Endodermal cell (in vitro differentiated cells): ENCODE measurements at regions not wholly inside any gene's neighbourhood (a gene's known extent, or its start where the extent isn't known, plus 50 kb on each side); places are given as distances from the start of the nearest gene placed in this dataset.

Experiments
- DNase-seq: peaks from one replicate; pipeline ENCODE4 v3.0.0-alpha.2; 2017
- H3K27ac ChIP-seq: 2 replicates; pipeline ENCODE4 v1.5.1; 2013; ENCODE audit warnings: mild to moderate bottlenecking, low read depth, low read length, moderate library complexity
- H3K27me3 ChIP-seq: 2 replicates; pipeline ENCODE4 v1.6.1; 2013; ENCODE audit warnings: mild to moderate bottlenecking, low read length, moderate library complexity; ENCODE audit not compliant: insufficient read depth, control insufficient read depth, poor library complexity, severe bottlenecking
- H3K36me3 ChIP-seq: 2 replicates; pipeline ENCODE4 v1.7.0; 2013; ENCODE audit warnings: mild to moderate bottlenecking, low read length, moderate library complexity; ENCODE audit not compliant: control insufficient read depth, insufficient read depth
- H3K4me1 ChIP-seq: one replicate; pipeline ENCODE4 v1.7.0; 2013; ENCODE audit warnings: low read length; ENCODE audit not compliant: control insufficient read depth, insufficient read depth
- H3K4me3 ChIP-seq: 2 replicates; pipeline ENCODE4 v1.5.1; 2013; ENCODE audit warnings: mild to moderate bottlenecking, low read length, moderate library complexity
- H3K9ac ChIP-seq: 2 replicates; pipeline ENCODE4 v1.6.1; 2013; ENCODE audit warnings: mild to moderate bottlenecking, low read length, moderate library complexity; ENCODE audit not compliant: poor library complexity, severe bottlenecking; ENCODE audit errors: extremely low read depth
- H3K9me3 ChIP-seq: 2 replicates; pipeline ENCODE4 v1.6.1; 2013; ENCODE audit warnings: mild to moderate bottlenecking, low read length, moderate library complexity; ENCODE audit not compliant: control insufficient read depth
- H3K27ac Mint-ChIP-seq: 2 replicates; pipeline ENCODE4 v1.8.0; 2020; ENCODE audit warnings: mixed read lengths
- H3K27me3 Mint-ChIP-seq: 2 replicates; pipeline ENCODE4 v1.8.0; 2021; ENCODE audit warnings: mild to moderate bottlenecking, mixed read lengths; ENCODE audit not compliant: insufficient read depth
- H3K36me3 Mint-ChIP-seq: 2 replicates; pipeline ENCODE4 v1.8.0; 2020; ENCODE audit warnings: low read depth, mixed read lengths
- H3K4me1 Mint-ChIP-seq: 2 replicates; pipeline ENCODE4 v1.8.0; 2020; ENCODE audit warnings: mixed read lengths
- H3K4me3 Mint-ChIP-seq: 2 replicates; pipeline ENCODE4 v1.8.0; 2020; ENCODE audit warnings: mild to moderate bottlenecking, moderate library complexity, mixed read lengths
- H3K9me3 Mint-ChIP-seq: 2 replicates; pipeline ENCODE4 v1.8.0; 2020; ENCODE audit warnings: mild to moderate bottlenecking, mixed read lengths
- WGBS, 2 experiments: methylation state at CpG; one replicate each; pipeline versions ENCODE4 v1.1.5 to v1.1.7; 2013; ENCODE audit warnings: missing lambda C conversion rate in 2 of 2, mixed read lengths in 1 of 2; ENCODE audit not compliant: insufficient coverage in 1 of 2, insufficient read length in 1 of 2; 5-methylcytosine and 5-hydroxymethylcytosine counted together
- TF ChIP-seq, protein P1 (sequence below): fragments of 200-600 bp; sonication (generic); conservative IDR thresholded peaks from 2 replicates; pipeline ENCODE4 v1.5.0; 2021; ENCODE audit warnings: antibody characterized with exemption, mild to moderate bottlenecking

DNA sequence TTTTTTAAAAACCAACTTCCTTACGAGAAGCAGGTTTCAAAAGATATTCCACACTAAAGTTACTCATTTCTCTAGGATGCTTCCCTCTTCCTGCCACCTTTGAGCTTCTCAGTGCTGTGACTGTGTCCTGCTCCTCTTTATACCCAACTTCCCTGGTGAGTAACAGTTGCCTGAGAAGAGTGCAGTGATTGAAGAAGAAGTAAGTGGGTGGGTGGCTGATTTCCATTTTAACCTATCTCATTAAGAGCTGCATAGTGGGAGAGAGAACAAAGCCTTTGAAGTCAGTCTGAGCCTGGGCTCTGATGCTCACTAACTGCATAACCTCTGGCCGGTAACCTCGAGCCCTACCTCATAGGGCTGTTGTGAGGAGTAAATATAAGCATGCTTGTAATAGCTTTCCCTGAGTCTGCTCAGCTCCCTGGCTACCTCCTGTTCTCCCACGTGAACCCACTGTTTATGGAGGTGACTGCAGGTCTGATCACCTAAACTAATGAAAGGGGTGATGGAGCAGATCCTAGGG is 977.3 kb downstream of the UQCRFS1 start:
- Mint-ChIP-seq H3K4me3 (no peak overlapping the region), H3K27ac (no peak overlapping the region), H3K27me3 (no peaks in the 10 kb centered on the region), H3K4me1 (peaks cover 44% of the 10 kb centered on the region), H3K9me3 (no peaks in the 10 kb centered on the region), H3K36me3 (no peaks in the 10 kb centered on the region)
- Histone ChIP-seq H3K36me3 (no peaks in the 10 kb centered on the region), H3K27ac (no peak overlapping the region), H3K27me3 (no peaks in the 10 kb centered on the region), H3K4me1 (peaks cover 18% of the 10 kb centered on the region), H3K9me3 (no peaks in the 10 kb centered on the region), H3K9ac (no peak overlapping the region), H3K4me3 (no peak overlapping the region)
- TF ChIP-seq, protein P1, sequence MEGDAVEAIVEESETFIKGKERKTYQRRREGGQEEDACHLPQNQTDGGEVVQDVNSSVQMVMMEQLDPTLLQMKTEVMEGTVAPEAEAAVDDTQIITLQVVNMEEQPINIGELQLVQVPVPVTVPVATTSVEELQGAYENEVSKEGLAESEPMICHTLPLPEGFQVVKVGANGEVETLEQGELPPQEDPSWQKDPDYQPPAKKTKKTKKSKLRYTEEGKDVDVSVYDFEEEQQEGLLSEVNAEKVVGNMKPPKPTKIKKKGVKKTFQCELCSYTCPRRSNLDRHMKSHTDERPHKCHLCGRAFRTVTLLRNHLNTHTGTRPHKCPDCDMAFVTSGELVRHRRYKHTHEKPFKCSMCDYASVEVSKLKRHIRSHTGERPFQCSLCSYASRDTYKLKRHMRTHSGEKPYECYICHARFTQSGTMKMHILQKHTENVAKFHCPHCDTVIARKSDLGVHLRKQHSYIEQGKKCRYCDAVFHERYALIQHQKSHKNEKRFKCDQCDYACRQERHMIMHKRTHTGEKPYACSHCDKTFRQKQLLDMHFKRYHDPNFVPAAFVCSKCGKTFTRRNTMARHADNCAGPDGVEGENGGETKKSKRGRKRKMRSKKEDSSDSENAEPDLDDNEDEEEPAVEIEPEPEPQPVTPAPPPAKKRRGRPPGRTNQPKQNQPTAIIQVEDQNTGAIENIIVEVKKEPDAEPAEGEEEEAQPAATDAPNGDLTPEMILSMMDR: no peak
- WGBS, 2 experiments: 71 to 72% methylated on average over 3 to 4 of the region's 4 CpGs
- no peak for DNase-seq

DNA sequence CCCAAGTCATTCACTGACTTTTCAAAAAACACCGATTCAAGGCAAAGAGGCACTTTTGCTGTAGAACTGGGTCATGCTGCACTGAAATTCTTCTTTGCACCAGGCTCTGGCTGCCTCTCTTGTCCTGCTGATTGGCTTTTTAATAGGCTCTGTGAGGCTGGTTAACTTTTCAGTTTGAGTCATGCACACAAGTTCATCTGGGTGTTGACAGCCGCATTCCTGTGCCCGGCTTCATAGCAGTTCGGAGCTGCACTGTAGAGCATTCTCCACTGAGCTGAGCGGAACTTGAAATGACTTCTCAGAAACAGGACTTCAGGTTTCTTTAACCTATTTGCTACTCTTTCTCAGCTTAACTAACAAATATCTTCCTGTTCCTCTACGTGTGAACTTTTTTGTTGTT is 978.3 kb downstream of the UQCRFS1 start:
- Mint-ChIP-seq H3K4me1 (peaks cover 35% of the 10 kb centered on the region), H3K36me3 (no peaks in the 10 kb centered on the region), H3K4me3 (no peak overlapping the region), H3K9me3 (no peaks in the 10 kb centered on the region), H3K27ac (no peak overlapping the region), H3K27me3 (no peaks in the 10 kb centered on the region)
- no peak overlapping the region for H3K27ac ChIP-seq
- H3K4me1 ChIP-seq: peaks cover 18% of the 10 kb centered on the region
- no peaks in the 10 kb centered on the region for H3K27me3 ChIP-seq
- H3K9ac ChIP-seq: no peak overlapping the region
- DNase-seq: peak; percentile 35
- H3K4me3 ChIP-seq: no peak overlapping the region
- H3K9me3 ChIP-seq: no peaks in the 10 kb centered on the region
- TF ChIP-seq, protein P1: no peak
- WGBS, 2 experiments: 83 to 88% methylated on average over 3 to 5 of the region's 6 CpGs
- H3K36me3 ChIP-seq: no peaks in the 10 kb centered on the region

DNA sequence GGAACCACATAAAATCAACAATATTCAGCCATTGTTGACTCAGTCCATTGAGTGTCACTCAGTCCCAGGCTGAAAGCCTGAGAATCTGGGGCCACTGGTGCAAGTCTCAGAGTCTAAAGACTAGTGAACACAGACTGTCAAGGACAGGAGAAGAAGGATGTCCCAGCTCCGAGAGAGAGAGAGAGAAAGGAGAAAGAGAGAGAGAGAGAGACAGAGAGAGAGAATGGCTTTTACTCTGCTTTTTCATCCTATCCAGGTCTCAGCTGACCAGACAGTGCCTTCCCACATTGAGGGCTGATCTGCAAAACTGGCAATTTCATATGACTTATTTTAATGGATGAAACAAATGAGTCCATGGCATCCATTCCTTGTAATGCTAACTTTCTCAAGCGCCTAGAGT is 984.1 kb downstream of the UQCRFS1 start:
- Histone ChIP-seq H3K27ac (no peak overlapping the region), H3K9me3 (no peaks in the 10 kb centered on the region), H3K9ac (no peak overlapping the region), H3K4me1 (peaks cover 30% of the 10 kb centered on the region), H3K36me3 (no peaks in the 10 kb centered on the region), H3K27me3 (no peaks in the 10 kb centered on the region), H3K4me3 (no peak overlapping the region)
- Mint-ChIP-seq H3K36me3 (no peaks in the 10 kb centered on the region), H3K27ac (no peak overlapping the region), H3K27me3 (no peaks in the 10 kb centered on the region), H3K9me3 (no peaks in the 10 kb centered on the region), H3K4me3 (no peak overlapping the region), H3K4me1 (peaks cover 49% of the 10 kb centered on the region)
- TF ChIP-seq, protein P1: no peak
- DNase-seq: no peak
- 91 to 100% methylated on average over 1 to 2 of the region's 2 CpGs for WGBS, 2 experiments
